Osteoblast (primary cell): ENCODE measurements at regions not wholly inside any gene's neighbourhood (a gene's known extent, or its start where the extent isn't known, plus 50 kb on each side); places are given as distances from the start of the nearest gene placed in this dataset.

Experiments
- DNase-seq: peaks from one replicate; pipeline ENCODE4 v3.0.0; 2011; ENCODE audit warnings: low spot score, mixed read lengths; ENCODE audit not compliant: insufficient read length; ENCODE audit errors: missing footprints
- H2AFZ ChIP-seq: 2 replicates; pipeline ENCODE4 v1.6.0; 2011; ENCODE audit warnings: mild to moderate bottlenecking, low read length
- H3K27ac ChIP-seq: 2 replicates; pipeline ENCODE4 v1.5.1; 2011; ENCODE audit warnings: mild to moderate bottlenecking, low read depth, low read length, moderate library complexity
- H3K27me3 ChIP-seq: 2 replicates; pipeline ENCODE4 v1.6.0; 2012; ENCODE audit warnings: mild to moderate bottlenecking, control low read depth, inconsistent platforms, low read length, moderate library complexity; ENCODE audit not compliant: insufficient read depth
- H3K36me3 ChIP-seq: 2 replicates; pipeline ENCODE4 v1.5.1; 2011; ENCODE audit warnings: mild to moderate bottlenecking, low read length, control low read depth, moderate library complexity; ENCODE audit not compliant: insufficient read depth
- H3K4me1 ChIP-seq: 2 replicates; pipeline ENCODE4 v1.5.1; 2011; ENCODE audit warnings: mild to moderate bottlenecking, low read length, control low read depth, moderate library complexity; ENCODE audit not compliant: insufficient read depth
- H3K4me2 ChIP-seq: 2 replicates; pipeline ENCODE4 v1.6.0; 2011; ENCODE audit warnings: mild to moderate bottlenecking, low read length; ENCODE audit not compliant: insufficient read depth
- H3K4me3 ChIP-seq: fragments of 200-600 bp; sonication (generic); 3 replicates; pipeline ENCODE4 v1.5.1; 2012; ENCODE audit warnings: mild to moderate bottlenecking, low read length, inconsistent platforms; ENCODE audit not compliant: insufficient read depth
- H3K79me2 ChIP-seq: 2 replicates; pipeline ENCODE4 v1.6.0; 2012; ENCODE audit warnings: mild to moderate bottlenecking, low read length, control low read depth, inconsistent platforms; ENCODE audit not compliant: insufficient read depth
- H3K9me3 ChIP-seq: 2 replicates; pipeline ENCODE4 v1.5.1; 2011; ENCODE audit warnings: low read depth, low read length, control low read depth
- H4K20me1 ChIP-seq: 2 replicates; pipeline ENCODE4 v1.6.0; 2012; ENCODE audit warnings: mild to moderate bottlenecking, low read length, control low read depth; ENCODE audit not compliant: insufficient read depth
- CTCF ChIP-seq: IDR thresholded peaks from 2 replicates; pipeline ENCODE4 v1.5.1; 2011; ENCODE audit warnings: mild to moderate bottlenecking, low read depth, low read length, moderate library complexity; ENCODE audit errors: extremely low read depth

- Histone ChIP-seq H3K79me2 (no peaks in the 10 kb centered on the region), H3K9me3 (no peaks in the 10 kb centered on the region), H3K4me3 (no peak overlapping the region), H3K36me3 (no peaks in the 10 kb centered on the region), H3K4me1 (peaks cover 11% of the 10 kb centered on the region), H2AFZ (peak overlapping the region; percentile 10), H4K20me1 (no peaks in the 10 kb centered on the region), H3K27me3 (no peaks in the 10 kb centered on the region), H3K4me2 (no peak overlapping the region), H3K27ac (no peak overlapping the region)
- no peak for DNase-seq
- TF ChIP-seq CTCF = peak; percentile 30
These were observed 89.0 kb upstream of the SLC14A2 start for GRCh38 chr18:45526114-45526841.

GRCh38 chr18:45527891-45528290 lies 87.4 kb upstream of the SLC14A2 start:
- Histone ChIP-seq H3K79me2 (no peaks in the 10 kb centered on the region), H3K4me1 (no peaks in the 10 kb centered on the region)

GRCh38 chr18:45528712-45529336 lies 86.5 kb upstream of the SLC14A2 start:
- no peak overlapping the region for H3K27ac ChIP-seq
- H3K36me3 ChIP-seq = no peaks in the 10 kb centered on the region
- no peaks in the 10 kb centered on the region for H3K9me3 ChIP-seq
- no peaks in the 10 kb centered on the region for H3K27me3 ChIP-seq
- no peak for DNase-seq
- no peak overlapping the region for H3K4me2 ChIP-seq
- no peak overlapping the region for H3K4me3 ChIP-seq
- no peaks in the 10 kb centered on the region for H4K20me1 ChIP-seq
- H3K4me1 ChIP-seq = no peaks in the 10 kb centered on the region
- H3K79me2 ChIP-seq = no peaks in the 10 kb centered on the region
- TF ChIP-seq CTCF = no peak
- H2AFZ ChIP-seq = no peak overlapping the region

More at GRCh38 chr18:45527891-45528290, 87.4 kb upstream of the SLC14A2 start:
- no peak overlapping the region for H2AFZ ChIP-seq
- H3K4me2 ChIP-seq = no peak overlapping the region
- H3K36me3 ChIP-seq = no peaks in the 10 kb centered on the region
- DNase-seq = no peak
- TF ChIP-seq CTCF = no peak
- no peaks in the 10 kb centered on the region for H4K20me1 ChIP-seq
- no peak overlapping the region for H3K4me3 ChIP-seq
- H3K9me3 ChIP-seq = no peaks in the 10 kb centered on the region
- H3K27ac ChIP-seq = no peak overlapping the region
- H3K27me3 ChIP-seq = no peaks in the 10 kb centered on the region

- H2AFZ ChIP-seq = no peak overlapping the region
- H3K27ac ChIP-seq = no peak overlapping the region
- TF ChIP-seq CTCF = no peak
- no peak overlapping the region for H3K4me3 ChIP-seq
- no peaks in the 10 kb centered on the region for H3K4me1 ChIP-seq
- H3K79me2 ChIP-seq = no peaks in the 10 kb centered on the region
- peaks cover 2% of the 10 kb centered on the region for H3K9me3 ChIP-seq
- peaks cover 5% of the 10 kb centered on the region for H3K27me3 ChIP-seq
- no peak for DNase-seq
- no peak overlapping the region for H3K4me2 ChIP-seq
- H4K20me1 ChIP-seq = no peaks in the 10 kb centered on the region
- no peaks in the 10 kb centered on the region for H3K36me3 ChIP-seq
These were observed 76.8 kb upstream of the SLC14A2 start for GRCh38 chr18:45538444-45538843.
